ENCODE measurements at regions not wholly inside any gene's neighbourhood (a gene's known extent, or its start where the extent isn't known, plus 50 kb on each side); places are given as distances from the start of the nearest gene placed in this dataset.
"Not testable (repeated sequence)": the region's sequence is repeated elsewhere in the genome, so short reads cannot be mapped to it uniquely, and the experiment has no call there.

GRCh38 chr7:25735674-25736242 is 416.2 kb upstream of the NFE2L3 start:
- Histone ChIP-seq H3K27me3 (no peaks in the 10 kb centered on the region), H3K4me3 (no peak overlapping the region), H3K36me3 (no peaks in the 10 kb centered on the region), H3K4me1 (no peaks in the 10 kb centered on the region), H3K9me3 (no peaks in the 10 kb centered on the region), H3K27ac (no peak overlapping the region)
- no peak for TF ChIP-seq POLR2A (IDR thresholded peaks at IDR 0.05)
- TF ChIP-seq CTCF (IDR thresholded peaks at IDR 0.05) = no peak
- no peak for DNase-seq

GRCh38 chr7:25738528-25738927 is 413.5 kb upstream of the NFE2L3 start:
- no peak for DNase-seq
- H3K9me3 ChIP-seq = no peaks in the 10 kb centered on the region
- H3K4me1 ChIP-seq = no peaks in the 10 kb centered on the region
- no peak overlapping the region for H3K4me3 ChIP-seq
- H3K36me3 ChIP-seq = no peaks in the 10 kb centered on the region
- no peak overlapping the region for H3K27ac ChIP-seq
- H3K27me3 ChIP-seq = no peaks in the 10 kb centered on the region
- TF ChIP-seq CTCF (IDR thresholded peaks at IDR 0.05) (no peak), POLR2A (IDR thresholded peaks at IDR 0.05) (no peak)

- H3K4me3 ChIP-seq = no peak overlapping the region
- no peaks in the 10 kb centered on the region for H3K27me3 ChIP-seq
- H3K36me3 ChIP-seq = no peaks in the 10 kb centered on the region
- H3K9me3 ChIP-seq = no peaks in the 10 kb centered on the region
- H3K4me1 ChIP-seq = no peaks in the 10 kb centered on the region
- TF ChIP-seq CTCF (IDR thresholded peaks at IDR 0.05) = no peak
- TF ChIP-seq POLR2A (IDR thresholded peaks at IDR 0.05) = no peak
- DNase-seq = no peak
- no peak overlapping the region for H3K27ac ChIP-seq
Measured at GRCh38 chr7:25739143-25739542, 412.9 kb upstream of the NFE2L3 start.

- Histone ChIP-seq H3K27ac (no peak overlapping the region), H3K4me1 (no peaks in the 10 kb centered on the region), H3K36me3 (no peaks in the 10 kb centered on the region), H3K27me3 (no peaks in the 10 kb centered on the region), H3K9me3 (no peaks in the 10 kb centered on the region), H3K4me3 (no peak overlapping the region)
- DNase-seq = no peak
- no peak for TF ChIP-seq POLR2A (IDR thresholded peaks at IDR 0.05)
- no peak for TF ChIP-seq CTCF (IDR thresholded peaks at IDR 0.05)
Measured at GRCh38 chr7:25742316-25742715, 409.7 kb upstream of the NFE2L3 start.

- H3K4me3 ChIP-seq, H3K9me3 ChIP-seq, H3K36me3 ChIP-seq, H3K27ac ChIP-seq, H3K4me1 ChIP-seq, H3K27me3 ChIP-seq, DNase-seq: not testable (repeated sequence)
Measured at GRCh38 chr7:25743670-25744451, 408.1 kb upstream of the NFE2L3 start.

GRCh38 chr7:25750744-25751508 is 401.1 kb upstream of the NFE2L3 start:
- H3K27ac ChIP-seq = peak overlapping the region in 2 of 4 donors; percentile 54 to 80

More at GRCh38 chr7:25750744-25751508, 401.1 kb upstream of the NFE2L3 start:
- DNase-seq = no peak
- Histone ChIP-seq H3K36me3 (no peaks in the 10 kb centered on the region), H3K9me3 (no peaks in the 10 kb centered on the region), H3K4me3 (no peak overlapping the region), H3K4me1 (no peaks in the 10 kb centered on the region), H3K27me3 (no peaks in the 10 kb centered on the region)
- TF ChIP-seq CTCF (IDR thresholded peaks at IDR 0.05) (no peak), POLR2A (IDR thresholded peaks at IDR 0.05) (no peak)

All from Peyer's patch (tissue), 4 donors.